ENCODE measurements at regions not wholly inside any gene's neighbourhood (a gene's known extent, or its start where the extent isn't known, plus 50 kb on each side); places are given as distances from the start of the nearest gene placed in this dataset.
"Not testable (repeated sequence)": the region's sequence is repeated elsewhere in the genome, so short reads cannot be mapped to it uniquely, and the experiment has no call there.

GRCh38 chr6:84912472-84913322 is 148.3 kb upstream of the TBX18 start:
- no peak overlapping the region for H3K27ac Mint-ChIP-seq
- H3K9me3 Mint-ChIP-seq: peaks cover 5% of the 10 kb centered on the region
- intact Hi-C loops (cut with micrococcal nuclease): no loop called here
- CTCF ChIA-PET: no interaction called here
- H3K27me3 Mint-ChIP-seq (ENCODE audit: low read depth): no peaks in the 10 kb centered on the region
- H3K4me3 Mint-ChIP-seq: no peak overlapping the region
- no peak for DNase-seq
- no peaks in the 10 kb centered on the region for H3K4me1 Mint-ChIP-seq (ENCODE audit: low read depth)
- no peaks in the 10 kb centered on the region for H3K36me3 Mint-ChIP-seq (ENCODE audit: low read depth)

- H3K36me3 Mint-ChIP-seq (ENCODE audit: low read depth): no peaks in the 10 kb centered on the region
- DNase-seq: no peak
- no peak overlapping the region for H3K27ac Mint-ChIP-seq
- CTCF ChIA-PET: no interaction called here
- H3K4me3 Mint-ChIP-seq: no peak overlapping the region
- no peaks in the 10 kb centered on the region for H3K4me1 Mint-ChIP-seq (ENCODE audit: low read depth)
- H3K9me3 Mint-ChIP-seq: peaks cover 5% of the 10 kb centered on the region
- intact Hi-C loops (cut with micrococcal nuclease): no loop called here
- H3K27me3 Mint-ChIP-seq (ENCODE audit: low read depth): no peaks in the 10 kb centered on the region
Measured at GRCh38 chr6:84910906-84911607, 146.7 kb upstream of the TBX18 start.

DNA sequence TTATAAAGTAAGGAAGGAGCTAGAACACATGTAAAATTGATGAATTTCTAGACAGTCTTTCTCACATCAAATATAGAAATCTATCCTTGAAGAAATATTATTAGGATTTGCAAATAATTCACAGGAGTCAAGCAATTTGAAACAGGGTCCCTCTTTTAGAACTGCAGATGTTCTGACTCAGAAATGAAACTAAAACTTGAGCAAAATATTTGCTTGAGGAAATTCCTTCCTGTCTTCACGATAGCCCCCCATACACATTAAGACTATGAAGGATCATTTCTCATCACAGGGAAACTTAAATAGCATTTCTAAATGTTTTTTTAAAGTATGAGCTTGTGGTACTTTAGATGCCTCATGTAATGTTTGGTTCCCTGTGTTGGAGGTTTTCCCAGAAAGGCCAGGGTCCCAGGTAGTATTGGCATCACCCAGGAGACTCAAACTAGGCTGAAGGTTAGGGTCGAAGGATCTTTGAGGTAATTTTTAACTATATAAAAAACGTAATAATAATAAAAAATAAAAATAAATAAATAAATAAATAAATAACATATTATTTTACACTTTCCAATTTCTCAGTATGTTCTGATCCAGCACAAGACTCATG is 144.0 kb upstream of the TBX18 start:
- DNase-seq: no peak
- Mint-ChIP-seq H3K36me3 (ENCODE audit: low read depth) (no peaks in the 10 kb centered on the region), H3K4me3 (no peak overlapping the region), H3K9me3 (peaks cover 5% of the 10 kb centered on the region), H3K27me3 (ENCODE audit: low read depth) (no peaks in the 10 kb centered on the region), H3K4me1 (ENCODE audit: low read depth) (no peaks in the 10 kb centered on the region), H3K27ac (no peak overlapping the region)
- CTCF ChIA-PET: no interaction called here
- intact Hi-C loops (cut with micrococcal nuclease): no loop called here

GRCh38 chr6:84906514-84906913 is 142.1 kb upstream of the TBX18 start:
- Mint-ChIP-seq H3K36me3 (ENCODE audit: low read depth) (no peaks in the 10 kb centered on the region), H3K4me1 (ENCODE audit: low read depth) (no peaks in the 10 kb centered on the region), H3K27ac (no peak overlapping the region), H3K4me3 (no peak overlapping the region), H3K27me3 (ENCODE audit: low read depth) (no peaks in the 10 kb centered on the region), H3K9me3 (no peaks in the 10 kb centered on the region)
- CTCF ChIA-PET: no interaction called here
- DNase-seq: no peak
- intact Hi-C loops (cut with micrococcal nuclease): no loop called here

GRCh38 chr6:84905823-84906222 is 141.4 kb upstream of the TBX18 start:
- CTCF ChIA-PET: no interaction called here
- no peaks in the 10 kb centered on the region for H3K9me3 Mint-ChIP-seq
- no peak overlapping the region for H3K27ac Mint-ChIP-seq
- no peaks in the 10 kb centered on the region for H3K27me3 Mint-ChIP-seq (ENCODE audit: low read depth)
- intact Hi-C loops (cut with micrococcal nuclease): no loop called here
- no peak for DNase-seq
- no peaks in the 10 kb centered on the region for H3K4me1 Mint-ChIP-seq (ENCODE audit: low read depth)
- no peaks in the 10 kb centered on the region for H3K36me3 Mint-ChIP-seq (ENCODE audit: low read depth)
- H3K4me3 Mint-ChIP-seq: no peak overlapping the region

DNA sequence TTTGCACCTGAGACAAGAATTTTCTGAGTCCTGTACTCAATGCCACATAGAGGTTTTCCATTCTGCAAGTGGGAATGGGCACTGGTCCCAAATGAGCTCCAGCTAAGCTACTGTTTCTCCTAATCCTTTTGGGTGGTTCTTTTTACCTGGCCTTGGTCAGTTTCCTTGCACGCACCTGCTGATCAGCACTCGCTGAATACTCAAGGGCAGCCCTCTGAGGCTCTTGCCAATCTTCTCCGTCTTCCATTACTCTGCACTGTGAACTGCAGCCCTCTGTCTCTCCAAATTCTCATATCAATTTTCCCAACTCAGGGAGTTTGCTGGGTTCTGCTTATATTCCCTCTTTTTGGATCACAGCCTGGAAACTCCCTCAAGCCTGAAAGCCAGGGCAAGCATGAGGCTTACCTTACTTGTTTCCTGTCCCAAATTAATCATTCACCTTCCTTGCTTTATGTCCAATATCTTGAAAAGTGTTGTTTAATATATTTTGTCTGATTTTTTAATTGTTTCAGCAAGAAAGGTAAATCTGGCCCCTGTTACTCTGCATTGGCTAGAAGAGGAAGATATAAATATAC is 138.0 kb upstream of the TBX18 start:
- Mint-ChIP-seq H3K27ac (no peak overlapping the region), H3K36me3 (ENCODE audit: low read depth) (no peaks in the 10 kb centered on the region), H3K4me3 (no peak overlapping the region), H3K27me3 (ENCODE audit: low read depth) (no peaks in the 10 kb centered on the region), H3K9me3 (no peaks in the 10 kb centered on the region), H3K4me1 (ENCODE audit: low read depth) (no peaks in the 10 kb centered on the region)
- no peak for DNase-seq
- CTCF ChIA-PET: no interaction called here
- intact Hi-C loops (cut with micrococcal nuclease): no loop called here

GRCh38 chr6:84897988-84898594 is 133.7 kb upstream of the TBX18 start:
- no peak for DNase-seq
- no peaks in the 10 kb centered on the region for H3K27me3 Mint-ChIP-seq (ENCODE audit: low read depth)
- no peaks in the 10 kb centered on the region for H3K4me1 Mint-ChIP-seq (ENCODE audit: low read depth)
- no peak overlapping the region for H3K4me3 Mint-ChIP-seq
- H3K36me3 Mint-ChIP-seq (ENCODE audit: low read depth): no peaks in the 10 kb centered on the region
- no peak overlapping the region for H3K27ac Mint-ChIP-seq
- H3K9me3 Mint-ChIP-seq: peaks cover 3% of the 10 kb centered on the region
- intact Hi-C loops (cut with micrococcal nuclease): no loop called here
- CTCF ChIA-PET: no interaction called here

GRCh38 chr6:84897011-84897410 is 132.6 kb upstream of the TBX18 start:
- Mint-ChIP-seq H3K27me3 (ENCODE audit: low read depth) (no peaks in the 10 kb centered on the region), H3K4me3 (no peak overlapping the region), H3K4me1 (ENCODE audit: low read depth) (no peaks in the 10 kb centered on the region), H3K36me3 (ENCODE audit: low read depth) (no peaks in the 10 kb centered on the region), H3K27ac (no peak overlapping the region), H3K9me3 (peaks cover 3% of the 10 kb centered on the region)
- no peak for DNase-seq
- CTCF ChIA-PET: no interaction called here
- intact Hi-C loops (cut with micrococcal nuclease): no loop called here

DNA sequence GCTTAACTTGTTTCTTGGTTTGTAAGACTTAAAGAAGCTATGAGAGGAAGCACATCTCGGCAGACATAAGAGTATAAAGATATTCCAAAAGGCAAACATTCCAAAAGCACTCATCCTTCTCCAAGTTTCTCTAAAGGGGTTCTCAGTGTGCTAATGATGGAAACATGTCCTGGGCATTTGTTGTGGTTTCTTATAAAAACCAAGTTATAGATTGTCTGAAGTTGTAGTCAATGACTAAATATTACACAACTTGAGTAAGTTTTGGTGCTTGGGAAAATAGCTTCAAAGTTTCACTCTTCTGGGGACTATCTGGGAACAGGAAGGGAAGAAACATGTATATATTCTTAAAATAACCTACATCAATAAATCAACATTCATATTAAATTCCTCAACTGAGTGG is 128.3 kb upstream of the TBX18 start:
- H3K27me3 Mint-ChIP-seq (ENCODE audit: low read depth): no peaks in the 10 kb centered on the region
- no peaks in the 10 kb centered on the region for H3K4me1 Mint-ChIP-seq (ENCODE audit: low read depth)
- intact Hi-C loops (cut with micrococcal nuclease): no loop called here
- DNase-seq: no peak
- H3K27ac Mint-ChIP-seq: no peak overlapping the region
- CTCF ChIA-PET: no interaction called here
- H3K9me3 Mint-ChIP-seq: peaks cover 3% of the 10 kb centered on the region
- no peak overlapping the region for H3K4me3 Mint-ChIP-seq
- no peaks in the 10 kb centered on the region for H3K36me3 Mint-ChIP-seq (ENCODE audit: low read depth)

DNA sequence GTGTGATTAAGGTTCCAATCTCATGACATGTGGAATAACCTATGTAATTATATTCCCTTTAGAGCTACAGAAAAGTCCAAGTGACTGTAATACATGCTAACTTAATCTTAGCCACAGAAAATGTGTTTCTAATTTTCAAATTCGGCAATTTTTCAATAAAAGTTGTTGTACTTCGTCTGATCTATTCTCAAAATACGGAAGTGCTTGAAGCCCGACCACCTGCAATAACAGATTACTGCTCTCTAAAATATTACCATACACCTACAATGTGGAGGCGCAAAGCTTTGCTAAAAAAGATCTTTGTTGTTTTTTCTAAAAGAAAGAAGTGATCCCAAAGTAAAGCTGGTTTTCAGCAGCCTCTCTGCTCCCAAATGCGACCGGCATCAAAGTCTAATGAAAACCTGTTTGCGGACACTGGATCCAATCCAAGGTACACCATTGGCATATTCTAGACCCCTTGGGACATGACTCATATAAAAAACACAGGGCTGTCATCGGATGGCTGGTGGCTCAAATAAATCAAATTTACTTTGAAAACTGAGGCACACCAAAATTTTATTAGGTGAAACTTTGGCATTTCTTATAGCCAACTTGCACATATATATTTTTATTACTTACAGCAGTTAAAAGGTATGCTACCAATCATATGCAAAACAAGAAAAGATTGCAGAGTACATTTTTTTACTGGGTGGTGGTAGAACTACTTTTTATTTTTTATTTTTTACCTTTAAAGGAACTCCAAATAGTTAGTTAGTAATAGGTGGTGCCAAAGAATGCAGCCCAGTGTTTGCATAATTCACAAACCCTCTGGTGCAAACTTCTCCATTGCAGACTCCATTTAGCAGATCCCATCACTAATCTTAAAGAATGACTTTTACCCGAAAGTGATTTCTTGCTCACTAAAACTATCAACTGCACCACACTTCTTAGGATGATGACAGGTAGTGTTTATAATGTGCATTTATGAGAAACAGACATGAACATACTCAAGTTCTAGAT is 118.7 kb upstream of the TBX18 start:
- CTCF ChIA-PET: no interaction called here
- H3K4me3 Mint-ChIP-seq: no peak overlapping the region

GRCh38 chr6:84879385-84879784 is 115.0 kb upstream of the TBX18 start:
- H3K27ac Mint-ChIP-seq; H3K27me3 Mint-ChIP-seq (ENCODE audit: low read depth); intact Hi-C loops (cut with micrococcal nuclease): not testable (repeated sequence)

More for the DNA sequence above, 118.7 kb upstream of the TBX18 start:
- intact Hi-C loops (cut with micrococcal nuclease): no loop called here
- Mint-ChIP-seq H3K4me1 (ENCODE audit: low read depth) (no peaks in the 10 kb centered on the region), H3K27me3 (ENCODE audit: low read depth) (no peaks in the 10 kb centered on the region), H3K27ac (no peak overlapping the region), H3K36me3 (ENCODE audit: low read depth) (no peaks in the 10 kb centered on the region), H3K9me3 (no peaks in the 10 kb centered on the region)
- DNase-seq: no peak

More at GRCh38 chr6:84879385-84879784, 115.0 kb upstream of the TBX18 start:
- DNase-seq; CTCF ChIA-PET; H3K4me3 Mint-ChIP-seq; H3K36me3 Mint-ChIP-seq (ENCODE audit: low read depth); H3K4me1 Mint-ChIP-seq (ENCODE audit: low read depth); H3K9me3 Mint-ChIP-seq: not testable (repeated sequence)

Measured in activated naive CD4-positive, alpha-beta T cell treated with anti-CD3 and anti-CD28 coated beads for 36 hours (primary cell).